ENCODE measurements at regions not wholly inside any gene's neighbourhood (a gene's known extent, or its start where the extent isn't known, plus 50 kb on each side); places are given as distances from the start of the nearest gene placed in this dataset.

- Mint-ChIP-seq H3K27ac (ENCODE audit: unreplicated experiment) (no peak overlapping the region), H3K9me3 (ENCODE audit: low read depth, unreplicated experiment) (peaks cover 2% of the 10 kb centered on the region), H3K4me1 (ENCODE audit: low read depth, unreplicated experiment) (no peaks in the 10 kb centered on the region), H3K27me3 (ENCODE audit: unreplicated experiment) (no peaks in the 10 kb centered on the region), H3K4me3 (ENCODE audit: low read depth, unreplicated experiment) (no peak overlapping the region), H3K36me3 (ENCODE audit: insufficient read depth, unreplicated experiment) (no peaks in the 10 kb centered on the region)
- TF ChIP-seq CTCF (IDR thresholded peaks at IDR 0.05; ENCODE audit: unreplicated experiment), result no peak
- no TSS peak for BruUV-seq (replicated peaks)
- intact Hi-C loops (cut with micrococcal nuclease; ENCODE audit: unreplicated experiment), result no loop called here
- CTCF ChIA-PET, result no interaction called here
- no peak for DNase-seq
Measured at GRCh38 chr15:91632981-91633380, 220.5 kb upstream of the SLCO3A1 start.

DNA sequence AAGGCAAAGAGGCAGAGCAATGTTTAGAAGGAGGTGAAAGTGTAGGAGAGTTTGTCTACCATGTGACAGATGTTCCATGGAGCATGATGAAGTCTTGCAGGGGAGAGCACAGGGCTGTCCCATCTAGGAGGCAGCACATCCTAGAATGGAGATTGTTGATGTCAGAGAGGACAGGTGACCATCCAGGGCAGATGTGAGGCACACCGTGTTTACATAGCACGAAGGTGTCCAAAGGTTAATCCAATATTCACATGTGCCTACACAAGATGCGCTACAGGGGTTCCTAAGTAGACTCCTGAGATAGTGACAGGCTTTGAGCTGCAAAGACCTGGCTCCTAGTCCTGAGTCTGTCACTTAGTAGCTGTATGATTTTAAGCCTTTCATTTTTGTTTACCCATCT lies 219.3 kb upstream of the SLCO3A1 start:
- no peak overlapping the region for H3K4me3 Mint-ChIP-seq (ENCODE audit: low read depth, unreplicated experiment)
- H3K27me3 Mint-ChIP-seq (ENCODE audit: unreplicated experiment), result no peaks in the 10 kb centered on the region
- no TSS peak for BruUV-seq (replicated peaks)
- no peaks in the 10 kb centered on the region for H3K4me1 Mint-ChIP-seq (ENCODE audit: low read depth, unreplicated experiment)
- no peaks in the 10 kb centered on the region for H3K36me3 Mint-ChIP-seq (ENCODE audit: insufficient read depth, unreplicated experiment)
- peaks cover 3% of the 10 kb centered on the region for H3K9me3 Mint-ChIP-seq (ENCODE audit: low read depth, unreplicated experiment)
- no peak for DNase-seq
- H3K27ac Mint-ChIP-seq (ENCODE audit: unreplicated experiment), result no peak overlapping the region
- TF ChIP-seq CTCF (IDR thresholded peaks at IDR 0.05; ENCODE audit: unreplicated experiment), result no peak
- CTCF ChIA-PET, result interaction anchor here (1.5 kb wide), 1 partner anchor 9 kb away, joined by 3 read pairs; no protein-coding TSS in a partner anchor
- intact Hi-C loops (cut with micrococcal nuclease; ENCODE audit: unreplicated experiment), result no loop called here

DNA sequence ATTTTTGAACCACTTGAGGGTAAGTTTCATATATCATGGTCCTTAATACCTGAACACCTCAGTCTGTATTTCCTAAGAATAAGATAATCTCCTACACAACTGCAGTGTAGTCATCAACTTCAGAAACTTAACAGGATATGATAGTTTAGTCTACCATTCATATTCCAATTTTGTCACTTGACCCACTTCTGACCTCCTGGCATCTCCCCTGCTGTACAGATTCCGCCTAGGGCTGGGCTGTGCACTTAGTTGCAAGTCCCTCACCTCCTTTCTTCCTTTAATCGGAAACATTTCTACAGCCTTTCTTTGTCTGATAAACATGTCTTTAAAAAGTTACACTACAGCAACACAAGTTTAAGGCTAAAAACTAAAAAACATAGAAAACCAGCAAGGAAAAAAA lies 218.4 kb upstream of the SLCO3A1 start:
- no peaks in the 10 kb centered on the region for H3K4me1 Mint-ChIP-seq (ENCODE audit: low read depth, unreplicated experiment)
- no peak for DNase-seq
- H3K27ac Mint-ChIP-seq (ENCODE audit: unreplicated experiment), result no peak overlapping the region
- intact Hi-C loops (cut with micrococcal nuclease; ENCODE audit: unreplicated experiment), result no loop called here
- no peak overlapping the region for H3K4me3 Mint-ChIP-seq (ENCODE audit: low read depth, unreplicated experiment)
- H3K9me3 Mint-ChIP-seq (ENCODE audit: low read depth, unreplicated experiment), result peaks cover 3% of the 10 kb centered on the region
- BruUV-seq (replicated peaks), result no TSS peak
- CTCF ChIA-PET, result interaction anchor here (1.5 kb wide), 1 partner anchor 9 kb away, joined by 3 read pairs; no protein-coding TSS in a partner anchor
- H3K36me3 Mint-ChIP-seq (ENCODE audit: insufficient read depth, unreplicated experiment), result no peaks in the 10 kb centered on the region
- no peak for TF ChIP-seq CTCF (IDR thresholded peaks at IDR 0.05; ENCODE audit: unreplicated experiment)
- H3K27me3 Mint-ChIP-seq (ENCODE audit: unreplicated experiment), result no peaks in the 10 kb centered on the region

GRCh38 chr15:91635641-91636040 lies 217.9 kb upstream of the SLCO3A1 start:
- H3K4me1 Mint-ChIP-seq (ENCODE audit: low read depth, unreplicated experiment), result no peaks in the 10 kb centered on the region
- CTCF ChIA-PET, result no interaction called here
- H3K4me3 Mint-ChIP-seq (ENCODE audit: low read depth, unreplicated experiment), result no peak overlapping the region
- H3K9me3 Mint-ChIP-seq (ENCODE audit: low read depth, unreplicated experiment), result peaks cover 3% of the 10 kb centered on the region
- no peaks in the 10 kb centered on the region for H3K36me3 Mint-ChIP-seq (ENCODE audit: insufficient read depth, unreplicated experiment)
- intact Hi-C loops (cut with micrococcal nuclease; ENCODE audit: unreplicated experiment), result no loop called here
- no peak for DNase-seq
- no peak for TF ChIP-seq CTCF (IDR thresholded peaks at IDR 0.05; ENCODE audit: unreplicated experiment)
- no TSS peak for BruUV-seq (replicated peaks)
- H3K27me3 Mint-ChIP-seq (ENCODE audit: unreplicated experiment), result no peaks in the 10 kb centered on the region
- no peak overlapping the region for H3K27ac Mint-ChIP-seq (ENCODE audit: unreplicated experiment)

Data from Calu3 (cell line).